Gastroesophageal sphincter (tissue), 3 donors: ENCODE measurements at regions not wholly inside any gene's neighbourhood (a gene's known extent, or its start where the extent isn't known, plus 50 kb on each side); places are given as distances from the start of the nearest gene placed in this dataset.

ENCODE experiments used
- POLR2A ChIP-seq, 2 donors: fragments of 450-650 bp; IDR thresholded peaks; one replicate each; pipeline ENCODE4 v1.6.1; 2017; ENCODE audit warnings: antibody characterized with exemption in 2 of 2, mild to moderate bottlenecking in 2 of 2, moderate library complexity in 1 of 2
- POLR2AphosphoS5 ChIP-seq: sonication (generic); formaldehyde crosslinking; IDR thresholded peaks from one replicate; pipeline ENCODE4 v1.6.1; 2017; ENCODE audit warnings: antibody characterized with exemption
- TF ChIP-seq, protein P1 (sequence below), 4 experiments: fragments of 200-600 bp in 2 of 4; fragments of 450-650 bp in 2 of 4; sonication (generic) in 1 of 4; IDR thresholded peaks; one replicate each; pipeline ENCODE4 v1.5.1; 2017 to 2019; ENCODE audit warnings: antibody characterized with exemption in 4 of 4, mild to moderate bottlenecking in 2 of 4, moderate library complexity in 2 of 4

GRCh38 chr13:86839221-86839620 is 832.0 kb upstream of the SLITRK5 start:
- TF ChIP-seq, protein P1, sequence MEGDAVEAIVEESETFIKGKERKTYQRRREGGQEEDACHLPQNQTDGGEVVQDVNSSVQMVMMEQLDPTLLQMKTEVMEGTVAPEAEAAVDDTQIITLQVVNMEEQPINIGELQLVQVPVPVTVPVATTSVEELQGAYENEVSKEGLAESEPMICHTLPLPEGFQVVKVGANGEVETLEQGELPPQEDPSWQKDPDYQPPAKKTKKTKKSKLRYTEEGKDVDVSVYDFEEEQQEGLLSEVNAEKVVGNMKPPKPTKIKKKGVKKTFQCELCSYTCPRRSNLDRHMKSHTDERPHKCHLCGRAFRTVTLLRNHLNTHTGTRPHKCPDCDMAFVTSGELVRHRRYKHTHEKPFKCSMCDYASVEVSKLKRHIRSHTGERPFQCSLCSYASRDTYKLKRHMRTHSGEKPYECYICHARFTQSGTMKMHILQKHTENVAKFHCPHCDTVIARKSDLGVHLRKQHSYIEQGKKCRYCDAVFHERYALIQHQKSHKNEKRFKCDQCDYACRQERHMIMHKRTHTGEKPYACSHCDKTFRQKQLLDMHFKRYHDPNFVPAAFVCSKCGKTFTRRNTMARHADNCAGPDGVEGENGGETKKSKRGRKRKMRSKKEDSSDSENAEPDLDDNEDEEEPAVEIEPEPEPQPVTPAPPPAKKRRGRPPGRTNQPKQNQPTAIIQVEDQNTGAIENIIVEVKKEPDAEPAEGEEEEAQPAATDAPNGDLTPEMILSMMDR (IDR thresholded peaks at IDR 0.05), result no peak
- no peak for TF ChIP-seq POLR2A (IDR thresholded peaks at IDR 0.05)
- TF ChIP-seq POLR2AphosphoS5, result no peak
